ENCODE measurements at regions not wholly inside any gene's neighbourhood (a gene's known extent, or its start where the extent isn't known, plus 50 kb on each side); places are given as distances from the start of the nearest gene placed in this dataset.

DNA sequence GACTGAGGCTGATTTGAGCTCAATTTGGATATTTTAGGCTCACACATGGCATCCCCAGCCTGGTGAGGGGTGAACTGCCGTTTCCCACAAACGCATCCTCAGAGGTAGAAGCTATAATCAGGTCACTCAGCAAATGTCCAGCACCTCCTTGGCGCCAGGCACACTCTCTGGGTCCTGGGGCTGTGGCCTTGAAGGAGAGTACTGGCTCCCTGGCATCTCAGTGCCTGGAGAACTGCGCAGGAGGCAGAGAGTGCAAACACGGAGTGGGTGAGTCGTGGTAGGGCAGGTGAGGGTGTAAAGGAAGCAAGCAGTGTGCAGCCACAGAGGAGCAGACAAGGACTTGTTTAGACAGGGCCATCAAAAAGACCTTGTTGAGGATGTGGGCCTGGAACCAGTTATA lies 224.0 kb upstream of the ZNF32 start:
- H3K4me3 ChIP-seq (ENCODE audit: low read depth, low read length), result no peak overlapping the region
- H3K4me1 ChIP-seq (ENCODE audit: control insufficient read depth, insufficient read depth, low read length, unreplicated experiment), result peaks cover 19% of the 10 kb centered on the region
- H3K27me3 ChIP-seq (ENCODE audit: insufficient read depth, low read length), result no peaks in the 10 kb centered on the region
- no peak overlapping the region for H3K27ac ChIP-seq (ENCODE audit: low read depth, low read length)
- H3K79me2 ChIP-seq (ENCODE audit: control insufficient read depth, insufficient read depth, low read length, unreplicated experiment), result no peaks in the 10 kb centered on the region
- H3K36me3 ChIP-seq (ENCODE audit: insufficient read depth, low read length), result no peaks in the 10 kb centered on the region
- no peak overlapping the region for H2AFZ ChIP-seq (ENCODE audit: low read length, unreplicated experiment)

DNA sequence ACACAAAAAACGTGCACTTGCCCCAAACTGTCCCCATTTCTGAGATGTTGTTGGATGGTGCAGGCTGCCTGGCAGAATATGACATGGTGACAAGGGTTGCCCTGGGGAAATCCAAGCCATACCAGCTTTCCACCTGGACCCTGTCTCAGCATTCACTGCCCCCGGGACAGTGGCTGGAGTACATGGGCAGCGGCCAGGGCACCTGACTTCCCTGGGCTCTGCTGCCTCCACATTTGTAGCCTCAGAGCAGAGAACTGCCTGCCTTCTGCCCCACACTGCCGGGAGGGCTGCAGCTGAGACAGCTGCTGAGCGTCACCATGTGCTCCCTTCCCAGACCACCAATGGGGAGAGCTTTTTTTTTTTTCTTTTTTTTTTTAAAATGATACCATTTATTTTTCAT lies 222.9 kb upstream of the ZNF32 start:
- no peaks in the 10 kb centered on the region for H3K79me2 ChIP-seq (ENCODE audit: control insufficient read depth, insufficient read depth, low read length, unreplicated experiment)
- H3K36me3 ChIP-seq (ENCODE audit: insufficient read depth, low read length), result no peaks in the 10 kb centered on the region
- H3K27ac ChIP-seq (ENCODE audit: low read depth, low read length), result no peak overlapping the region
- H3K4me3 ChIP-seq (ENCODE audit: low read depth, low read length), result no peak overlapping the region
- H3K27me3 ChIP-seq (ENCODE audit: insufficient read depth, low read length), result no peaks in the 10 kb centered on the region
- H3K4me1 ChIP-seq (ENCODE audit: control insufficient read depth, insufficient read depth, low read length, unreplicated experiment), result peaks cover 29% of the 10 kb centered on the region
- H2AFZ ChIP-seq (ENCODE audit: low read length, unreplicated experiment), result no peak overlapping the region

DNA sequence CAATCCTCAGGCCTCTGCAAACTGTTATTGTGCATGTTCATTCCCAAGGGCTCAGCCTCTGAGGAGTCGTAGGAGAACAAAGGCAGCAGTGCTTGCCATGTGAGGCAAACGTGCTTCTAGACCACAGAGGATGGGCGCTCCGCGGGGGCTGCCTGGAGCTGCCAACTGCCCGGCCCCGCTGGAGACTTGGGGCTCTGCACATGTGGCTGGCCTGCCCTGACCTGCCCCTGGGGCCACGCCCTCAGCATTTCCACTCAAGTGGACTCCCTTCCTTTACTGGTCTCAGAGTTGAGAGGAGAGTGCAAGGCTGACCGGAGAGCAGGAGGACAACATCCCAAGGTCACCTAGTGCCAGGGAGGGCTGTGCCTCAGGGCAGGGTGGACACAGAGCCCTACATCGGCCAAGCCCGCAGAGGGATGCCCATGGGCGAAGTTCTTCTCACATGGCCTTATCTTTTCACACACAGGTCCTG lies 222.3 kb upstream of the ZNF32 start:
- no peak overlapping the region for H2AFZ ChIP-seq (ENCODE audit: low read length, unreplicated experiment)
- H3K4me3 ChIP-seq (ENCODE audit: low read depth, low read length), result no peak overlapping the region
- no peaks in the 10 kb centered on the region for H3K36me3 ChIP-seq (ENCODE audit: insufficient read depth, low read length)
- no peak overlapping the region for H3K27ac ChIP-seq (ENCODE audit: low read depth, low read length)
- peaks cover 29% of the 10 kb centered on the region for H3K4me1 ChIP-seq (ENCODE audit: control insufficient read depth, insufficient read depth, low read length, unreplicated experiment)
- H3K79me2 ChIP-seq (ENCODE audit: control insufficient read depth, insufficient read depth, low read length, unreplicated experiment), result no peaks in the 10 kb centered on the region
- H3K27me3 ChIP-seq (ENCODE audit: insufficient read depth, low read length), result no peaks in the 10 kb centered on the region

DNA sequence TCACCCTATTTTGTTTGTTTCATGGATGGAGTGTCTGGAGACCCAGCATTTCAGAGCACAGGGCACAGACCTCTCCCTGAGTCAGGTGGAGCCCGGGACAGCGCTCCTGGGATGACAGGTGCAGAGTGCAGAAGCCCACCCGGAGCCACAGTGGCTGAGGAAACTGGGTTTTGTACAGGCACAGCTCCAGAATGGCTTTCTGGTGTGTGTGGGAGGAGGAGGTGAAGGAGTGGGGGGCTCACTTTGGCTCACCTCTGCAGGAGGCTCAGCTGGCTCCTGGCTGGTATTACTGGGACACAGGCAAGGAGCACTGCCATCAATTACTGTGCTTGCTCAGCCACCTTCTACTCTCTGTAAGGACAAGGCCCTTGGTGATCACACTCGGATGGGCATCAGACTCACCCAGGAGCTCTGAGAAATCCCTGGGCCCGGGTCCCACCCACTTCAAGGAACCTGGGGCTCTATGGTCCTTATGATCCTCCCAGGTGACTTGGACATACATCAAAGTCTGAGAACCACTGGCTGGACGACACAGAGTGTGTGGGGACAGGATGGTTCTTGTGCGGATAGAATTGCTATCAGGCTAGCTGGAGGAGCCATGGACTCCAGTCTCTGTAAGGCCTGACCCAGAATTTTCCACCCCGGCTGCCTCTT lies 221.1 kb upstream of the ZNF32 start:
- Histone ChIP-seq H3K27ac (ENCODE audit: low read depth, low read length) (no peak overlapping the region), H3K36me3 (ENCODE audit: insufficient read depth, low read length) (no peaks in the 10 kb centered on the region), H3K79me2 (ENCODE audit: control insufficient read depth, insufficient read depth, low read length, unreplicated experiment) (no peaks in the 10 kb centered on the region), H3K4me3 (ENCODE audit: low read depth, low read length) (no peak overlapping the region), H3K4me1 (ENCODE audit: control insufficient read depth, insufficient read depth, low read length, unreplicated experiment) (peaks cover 32% of the 10 kb centered on the region), H2AFZ (ENCODE audit: low read length, unreplicated experiment) (no peak overlapping the region), H3K27me3 (ENCODE audit: insufficient read depth, low read length) (no peaks in the 10 kb centered on the region)

DNA sequence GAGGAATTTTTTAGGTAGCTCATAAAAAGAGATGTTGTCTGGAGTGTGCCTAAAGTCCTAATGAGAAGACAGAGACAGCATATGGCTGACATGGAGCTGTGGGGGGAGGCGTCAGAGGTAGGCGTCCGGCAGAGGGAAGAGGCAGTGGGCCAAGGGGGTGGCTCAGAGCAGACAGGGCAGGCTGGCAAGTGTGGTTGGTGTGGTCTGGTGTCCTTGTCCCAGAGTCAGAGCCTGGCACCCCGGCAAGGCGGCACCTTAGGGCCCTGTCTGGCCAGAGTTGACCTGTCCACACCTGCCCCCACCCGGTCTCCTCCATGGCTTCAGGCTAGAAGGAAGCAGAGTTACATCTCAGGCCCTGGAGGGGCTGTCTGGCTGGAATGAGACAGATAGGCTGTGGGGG lies 220.3 kb upstream of the ZNF32 start:
- Histone ChIP-seq H3K4me3 (ENCODE audit: low read depth, low read length) (no peak overlapping the region), H3K36me3 (ENCODE audit: insufficient read depth, low read length) (no peaks in the 10 kb centered on the region), H3K27me3 (ENCODE audit: insufficient read depth, low read length) (no peaks in the 10 kb centered on the region), H3K4me1 (ENCODE audit: control insufficient read depth, insufficient read depth, low read length, unreplicated experiment) (peaks cover 40% of the 10 kb centered on the region), H3K79me2 (ENCODE audit: control insufficient read depth, insufficient read depth, low read length, unreplicated experiment) (no peaks in the 10 kb centered on the region), H2AFZ (ENCODE audit: low read length, unreplicated experiment) (no peak overlapping the region), H3K27ac (ENCODE audit: low read depth, low read length) (peak overlapping the region; percentile 78; the same call in 1 of the 2 replicates)

DNA sequence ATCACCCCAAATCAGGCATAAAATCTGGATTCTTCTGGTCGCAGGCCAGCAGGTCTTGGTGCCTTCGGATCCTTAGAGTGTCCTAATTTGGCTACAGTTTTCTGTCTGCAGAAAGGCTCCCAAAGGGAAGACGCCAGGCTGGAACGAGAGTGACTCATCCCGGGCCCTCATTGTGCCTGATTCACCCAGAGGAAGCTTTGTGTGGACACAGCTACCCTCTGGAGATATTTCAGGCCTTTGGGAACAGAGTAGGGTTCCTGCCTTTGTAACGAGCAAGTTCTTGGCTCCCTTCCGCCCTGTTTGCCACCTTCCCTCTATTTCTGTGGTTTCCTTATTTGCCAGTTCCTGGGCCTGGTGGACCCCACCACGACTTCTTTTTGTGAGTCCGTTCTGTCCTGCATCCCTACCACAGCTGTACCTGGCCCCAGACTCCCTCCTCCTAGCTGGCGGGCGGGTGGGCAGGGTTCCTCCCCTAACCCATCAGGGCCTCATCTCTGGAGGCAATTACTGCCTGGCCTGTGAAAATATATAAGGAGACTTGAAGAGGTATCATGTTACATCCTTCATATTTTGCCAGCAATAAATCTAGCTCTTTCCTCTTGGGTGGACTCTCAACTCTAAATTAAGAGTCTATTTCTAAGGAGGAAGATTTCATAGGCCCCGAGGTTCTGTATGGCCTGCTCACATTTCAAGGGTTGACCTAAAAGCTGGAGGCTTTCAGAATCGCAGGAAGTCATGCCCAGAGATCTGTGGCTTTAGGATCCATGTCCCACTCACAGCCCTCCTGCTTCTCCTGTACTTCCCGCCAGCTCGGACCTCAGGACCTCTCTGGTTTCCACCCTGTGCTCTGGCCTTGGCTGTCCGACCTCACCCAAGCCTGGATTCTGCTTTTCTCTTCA lies 219.2 kb upstream of the ZNF32 start:
- Histone ChIP-seq H3K4me1 (ENCODE audit: control insufficient read depth, insufficient read depth, low read length, unreplicated experiment) (peaks cover 50% of the 10 kb centered on the region), H2AFZ (ENCODE audit: low read length, unreplicated experiment) (peak overlapping the region; percentile 31), H3K27me3 (ENCODE audit: insufficient read depth, low read length) (no peaks in the 10 kb centered on the region), H3K27ac (ENCODE audit: low read depth, low read length) (peak overlapping the region; percentile 78), H3K4me3 (ENCODE audit: low read depth, low read length) (no peak overlapping the region), H3K36me3 (ENCODE audit: insufficient read depth, low read length) (no peaks in the 10 kb centered on the region), H3K79me2 (ENCODE audit: control insufficient read depth, insufficient read depth, low read length, unreplicated experiment) (no peaks in the 10 kb centered on the region)

DNA sequence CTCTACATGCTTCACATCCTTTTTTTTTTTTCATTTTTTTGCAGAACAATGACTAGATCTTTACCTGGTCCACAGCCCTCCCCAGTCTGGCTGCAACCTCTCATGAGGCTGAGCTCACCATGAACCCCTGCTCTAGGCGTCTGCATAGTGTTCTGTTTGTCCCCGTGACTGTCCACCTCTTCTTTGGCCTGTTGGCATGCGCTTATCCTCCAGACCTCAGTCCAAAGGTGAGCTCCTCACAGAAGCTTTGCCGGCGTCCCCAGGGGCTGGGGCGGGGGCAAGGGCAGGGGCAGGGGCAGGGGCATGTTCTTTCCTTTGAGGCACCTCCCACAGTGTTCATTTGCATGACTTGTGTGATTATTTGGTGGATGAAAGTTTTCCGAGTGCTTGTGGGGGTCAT lies 218.4 kb upstream of the ZNF32 start:
- peaks cover 58% of the 10 kb centered on the region for H3K4me1 ChIP-seq (ENCODE audit: control insufficient read depth, insufficient read depth, low read length, unreplicated experiment)
- no peaks in the 10 kb centered on the region for H3K36me3 ChIP-seq (ENCODE audit: insufficient read depth, low read length)
- no peaks in the 10 kb centered on the region for H3K27me3 ChIP-seq (ENCODE audit: insufficient read depth, low read length)
- H3K27ac ChIP-seq (ENCODE audit: low read depth, low read length), result peak overlapping the region; percentile 78
- H3K79me2 ChIP-seq (ENCODE audit: control insufficient read depth, insufficient read depth, low read length, unreplicated experiment), result no peaks in the 10 kb centered on the region
- no peak overlapping the region for H3K4me3 ChIP-seq (ENCODE audit: low read depth, low read length)
- H2AFZ ChIP-seq (ENCODE audit: low read length, unreplicated experiment), result no peak overlapping the region

DNA sequence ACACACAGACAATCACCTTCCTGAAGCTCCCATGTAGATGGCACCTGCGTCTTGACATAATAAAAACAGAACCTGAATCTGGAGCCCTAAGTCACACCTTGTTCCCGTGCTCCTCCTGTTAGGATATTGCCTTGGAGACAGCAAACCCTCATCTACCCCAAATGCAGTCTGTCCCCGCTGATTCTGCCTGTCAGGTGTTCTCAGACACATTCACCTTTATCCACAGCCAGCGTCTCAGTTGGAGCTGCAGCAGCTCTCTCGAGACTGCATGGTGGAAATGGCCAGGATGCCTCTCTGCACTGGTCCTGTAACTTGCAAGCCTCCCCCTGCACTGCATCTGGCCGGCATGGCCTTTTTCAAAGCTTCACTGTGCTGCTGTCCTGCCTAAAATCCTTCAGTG lies 218.0 kb upstream of the ZNF32 start:
- Histone ChIP-seq H3K4me1 (ENCODE audit: control insufficient read depth, insufficient read depth, low read length, unreplicated experiment) (peaks cover 62% of the 10 kb centered on the region), H3K27ac (ENCODE audit: low read depth, low read length) (no peak overlapping the region), H3K27me3 (ENCODE audit: insufficient read depth, low read length) (no peaks in the 10 kb centered on the region), H3K4me3 (ENCODE audit: low read depth, low read length) (no peak overlapping the region), H2AFZ (ENCODE audit: low read length, unreplicated experiment) (no peak overlapping the region), H3K79me2 (ENCODE audit: control insufficient read depth, insufficient read depth, low read length, unreplicated experiment) (no peaks in the 10 kb centered on the region), H3K36me3 (ENCODE audit: insufficient read depth, low read length) (no peaks in the 10 kb centered on the region)

DNA sequence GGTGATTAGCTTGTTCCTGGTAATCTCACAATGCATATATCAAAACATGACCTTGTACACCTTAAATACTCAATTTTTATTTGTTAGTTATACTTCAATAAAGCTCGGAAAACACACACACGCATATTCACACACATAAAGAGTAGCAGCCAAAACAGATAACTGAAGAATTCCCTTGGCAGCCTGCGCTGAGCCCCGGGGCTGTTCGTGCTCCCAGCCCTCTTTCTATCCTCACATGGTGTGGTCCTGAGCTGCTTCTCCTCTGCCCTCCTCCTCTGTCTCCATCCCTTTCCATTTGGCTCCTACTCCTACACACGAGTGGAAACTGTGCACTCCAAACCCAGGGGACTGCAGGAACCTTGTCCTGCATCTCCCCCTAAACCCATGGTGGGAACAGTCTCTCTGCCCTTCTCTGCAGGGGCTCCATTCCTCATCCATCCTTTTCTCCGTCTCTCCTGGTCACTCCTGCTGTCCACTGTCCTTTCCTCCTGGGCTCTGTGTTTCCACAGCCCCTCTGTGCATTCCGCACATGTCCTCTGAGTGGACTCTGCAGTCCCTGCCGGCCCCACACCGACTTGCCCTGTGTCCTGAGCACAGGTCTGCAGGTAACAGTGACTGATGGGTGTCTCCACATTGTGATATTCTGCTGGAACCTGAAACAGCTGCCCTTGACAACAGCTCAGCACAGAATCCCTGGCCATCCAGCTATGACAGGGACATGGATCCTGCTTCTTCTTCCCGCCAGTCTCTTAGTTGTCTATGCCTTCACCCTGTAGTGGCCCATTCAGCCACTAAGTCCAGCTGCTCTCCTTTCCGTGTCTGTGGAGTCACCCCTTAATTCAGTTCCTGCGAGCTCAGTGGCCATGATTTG lies 216.8 kb upstream of the ZNF32 start:
- peaks cover 63% of the 10 kb centered on the region for H3K4me1 ChIP-seq (ENCODE audit: control insufficient read depth, insufficient read depth, low read length, unreplicated experiment)
- no peak overlapping the region for H3K4me3 ChIP-seq (ENCODE audit: low read depth, low read length)
- no peak overlapping the region for H3K27ac ChIP-seq (ENCODE audit: low read depth, low read length)
- no peaks in the 10 kb centered on the region for H3K79me2 ChIP-seq (ENCODE audit: control insufficient read depth, insufficient read depth, low read length, unreplicated experiment)
- no peaks in the 10 kb centered on the region for H3K27me3 ChIP-seq (ENCODE audit: insufficient read depth, low read length)
- H3K36me3 ChIP-seq (ENCODE audit: insufficient read depth, low read length), result no peaks in the 10 kb centered on the region
- no peak overlapping the region for H2AFZ ChIP-seq (ENCODE audit: low read length, unreplicated experiment)

DNA sequence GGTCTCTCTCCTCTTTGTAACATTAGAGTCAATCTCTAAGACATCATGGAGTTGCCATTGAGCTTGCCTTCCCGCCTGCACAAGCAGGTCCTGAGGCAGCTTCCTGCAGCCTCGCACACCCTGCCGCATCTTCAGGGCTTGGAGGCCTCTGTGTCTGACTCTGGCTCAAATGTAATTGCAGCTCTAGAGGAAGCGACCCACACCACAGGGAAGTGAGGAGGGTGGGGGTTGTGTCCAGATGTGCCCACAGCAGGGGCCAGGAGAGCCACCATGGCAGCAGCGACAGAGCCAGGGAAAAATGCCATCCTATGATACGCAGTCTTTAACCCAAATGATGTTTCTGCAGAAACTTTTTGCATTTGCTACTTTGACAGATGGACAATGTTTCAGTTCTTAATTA lies 216.0 kb upstream of the ZNF32 start:
- H3K79me2 ChIP-seq (ENCODE audit: control insufficient read depth, insufficient read depth, low read length, unreplicated experiment), result no peaks in the 10 kb centered on the region
- H3K27ac ChIP-seq (ENCODE audit: low read depth, low read length), result no peak overlapping the region
- no peak overlapping the region for H3K4me3 ChIP-seq (ENCODE audit: low read depth, low read length)
- peaks cover 63% of the 10 kb centered on the region for H3K4me1 ChIP-seq (ENCODE audit: control insufficient read depth, insufficient read depth, low read length, unreplicated experiment)
- no peak overlapping the region for H2AFZ ChIP-seq (ENCODE audit: low read length, unreplicated experiment)
- no peaks in the 10 kb centered on the region for H3K27me3 ChIP-seq (ENCODE audit: insufficient read depth, low read length)
- H3K36me3 ChIP-seq (ENCODE audit: insufficient read depth, low read length), result no peaks in the 10 kb centered on the region

Data from ACC112 (cell line).